Thyroid gland (tissue), 4 donors: ENCODE measurements at regions not wholly inside any gene's neighbourhood (a gene's known extent, or its start where the extent isn't known, plus 50 kb on each side); places are given as distances from the start of the nearest gene placed in this dataset.

Experiments
- DNase-seq, 2 donors: peaks; one replicate each; pipeline ENCODE4 v3.0.0-alpha.2; 2019
- H3K27ac ChIP-seq, 3 donors: fragments of 200-600 bp; sonication (generic); 1 replicate in 2 of 3; 2 replicates in 1 of 3; pipeline ENCODE4 v1.5.1; 2016 to 2019; ENCODE audit warnings: mild to moderate bottlenecking in 1 of 3, moderate library complexity in 1 of 3
- H3K27me3 ChIP-seq: fragments of 200-600 bp; sonication (generic); one replicate; pipeline ENCODE4 v1.5.1; 2019
- H3K36me3 ChIP-seq, 2 donors: fragments of 200-600 bp; sonication (generic); one replicate each; pipeline ENCODE4 v1.5.1; 2016 to 2019
- H3K4me1 ChIP-seq, 2 donors: fragments of 200-600 bp; sonication (generic); one replicate each; pipeline ENCODE4 v1.5.1; 2017 to 2019
- H3K4me3 ChIP-seq, 3 donors: fragments of 200-600 bp; sonication (generic); replicated peaks in 1 of 3; 1 replicate in 2 of 3; 2 replicates in 1 of 3; pipeline ENCODE4 v1.5.1; 2016; ENCODE audit warnings: mild to moderate bottlenecking in 1 of 3
- H3K9me3 ChIP-seq: fragments of 200-600 bp; sonication (generic); one replicate; pipeline ENCODE4 v1.5.1; 2017
- POLR2A ChIP-seq, 2 donors: fragments of 450-650 bp; IDR thresholded peaks; one replicate each; pipeline ENCODE4 v1.6.1; 2017; ENCODE audit warnings: antibody characterized with exemption in 2 of 2, mild to moderate bottlenecking in 2 of 2, moderate library complexity in 1 of 2
- WGBS, 2 donors: methylation state at CpG; one replicate each; pipeline ENCODE4 v1.1.5; 2017; 5-methylcytosine and 5-hydroxymethylcytosine counted together
- intact Hi-C: fragments of 100-400 bp; cut with DNase I; formaldehyde crosslinking; loops from one replicate; pipeline ENCODE4 v1.15.1; 2023
- TF ChIP-seq, protein P1 (sequence below), 6 experiments: fragments of 200-600 bp in 3 of 6; fragments of 450-650 bp in 3 of 6; sonication (generic) in 3 of 6; IDR thresholded peaks; one replicate each; pipeline ENCODE4 v1.5.1; 2016 to 2019; ENCODE audit warnings: antibody characterized with exemption in 6 of 6, mild to moderate bottlenecking in 2 of 6, inconsistent platforms in 1 of 6, moderate library complexity in 1 of 6

DNA sequence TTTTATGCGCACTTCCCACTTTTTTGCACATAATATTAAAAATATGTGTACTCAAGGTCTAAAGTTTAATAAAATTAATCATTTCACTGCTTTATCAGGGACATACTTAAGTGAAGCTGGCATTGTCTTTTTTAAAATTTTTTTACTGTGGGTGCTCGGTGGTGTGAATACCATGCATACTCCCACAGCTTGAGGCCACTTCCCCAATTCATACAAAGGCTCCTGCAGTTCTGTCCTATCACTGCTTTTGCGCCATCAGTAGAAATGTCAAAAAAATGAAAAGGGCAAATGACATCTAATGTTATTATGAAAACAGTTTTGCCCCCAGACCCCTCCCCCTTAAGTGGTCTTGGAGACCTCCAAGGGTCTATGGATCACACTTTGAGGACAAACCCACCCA lies 464.1 kb upstream of the ARID1B start:
- no peaks in the 10 kb centered on the region for H3K27me3 ChIP-seq
- 96 to 97% methylated on average over 3 of the region's 3 CpGs for WGBS, 2 donors
- H3K4me3 ChIP-seq, result no peak overlapping the region
- intact Hi-C loops, result no loop called here
- TF ChIP-seq, protein P1, sequence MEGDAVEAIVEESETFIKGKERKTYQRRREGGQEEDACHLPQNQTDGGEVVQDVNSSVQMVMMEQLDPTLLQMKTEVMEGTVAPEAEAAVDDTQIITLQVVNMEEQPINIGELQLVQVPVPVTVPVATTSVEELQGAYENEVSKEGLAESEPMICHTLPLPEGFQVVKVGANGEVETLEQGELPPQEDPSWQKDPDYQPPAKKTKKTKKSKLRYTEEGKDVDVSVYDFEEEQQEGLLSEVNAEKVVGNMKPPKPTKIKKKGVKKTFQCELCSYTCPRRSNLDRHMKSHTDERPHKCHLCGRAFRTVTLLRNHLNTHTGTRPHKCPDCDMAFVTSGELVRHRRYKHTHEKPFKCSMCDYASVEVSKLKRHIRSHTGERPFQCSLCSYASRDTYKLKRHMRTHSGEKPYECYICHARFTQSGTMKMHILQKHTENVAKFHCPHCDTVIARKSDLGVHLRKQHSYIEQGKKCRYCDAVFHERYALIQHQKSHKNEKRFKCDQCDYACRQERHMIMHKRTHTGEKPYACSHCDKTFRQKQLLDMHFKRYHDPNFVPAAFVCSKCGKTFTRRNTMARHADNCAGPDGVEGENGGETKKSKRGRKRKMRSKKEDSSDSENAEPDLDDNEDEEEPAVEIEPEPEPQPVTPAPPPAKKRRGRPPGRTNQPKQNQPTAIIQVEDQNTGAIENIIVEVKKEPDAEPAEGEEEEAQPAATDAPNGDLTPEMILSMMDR (IDR thresholded peaks at IDR 0.05), result no peak
- no peak for TF ChIP-seq POLR2A (IDR thresholded peaks at IDR 0.05)
- H3K36me3 ChIP-seq, result no peaks in the 10 kb centered on the region
- H3K27ac ChIP-seq, result no peak overlapping the region
- no peak for DNase-seq
- peaks cover 28 to 39% of the 10 kb centered on the region in 2 donors for H3K4me1 ChIP-seq
- H3K9me3 ChIP-seq, result no peaks in the 10 kb centered on the region

DNA sequence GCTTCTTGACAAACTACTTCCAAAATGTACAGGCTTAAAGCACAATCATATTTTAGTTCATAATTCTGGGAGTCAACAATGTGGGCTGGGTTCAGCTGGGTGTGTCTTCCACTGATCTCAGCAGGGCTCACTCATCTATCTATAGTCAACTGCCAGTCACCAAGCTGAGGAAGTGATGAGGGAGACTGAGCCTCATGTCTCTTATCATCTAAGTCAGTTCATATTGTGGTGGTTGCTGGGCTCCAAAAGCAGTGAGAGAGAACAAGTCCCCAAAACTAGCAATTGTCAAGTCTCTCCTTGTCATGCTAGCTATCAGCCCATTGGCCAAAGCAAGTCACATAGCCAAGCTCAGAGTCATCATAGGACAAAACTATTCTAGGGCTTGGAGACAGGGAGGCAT lies 465.9 kb upstream of the ARID1B start:
- TF ChIP-seq, protein P1 (IDR thresholded peaks at IDR 0.05), result no peak
- no peak for TF ChIP-seq POLR2A (IDR thresholded peaks at IDR 0.05)
- Histone ChIP-seq H3K9me3 (no peaks in the 10 kb centered on the region), H3K4me3 (no peak overlapping the region), H3K36me3 (no peaks in the 10 kb centered on the region), H3K27me3 (no peaks in the 10 kb centered on the region), H3K27ac (peak overlapping the region; percentile 39 to 59 (median 56)), H3K4me1 (peaks cover 28 to 35% of the 10 kb centered on the region in 2 donors)
- DNase-seq, result no peak
- intact Hi-C loops, result no loop called here

DNA sequence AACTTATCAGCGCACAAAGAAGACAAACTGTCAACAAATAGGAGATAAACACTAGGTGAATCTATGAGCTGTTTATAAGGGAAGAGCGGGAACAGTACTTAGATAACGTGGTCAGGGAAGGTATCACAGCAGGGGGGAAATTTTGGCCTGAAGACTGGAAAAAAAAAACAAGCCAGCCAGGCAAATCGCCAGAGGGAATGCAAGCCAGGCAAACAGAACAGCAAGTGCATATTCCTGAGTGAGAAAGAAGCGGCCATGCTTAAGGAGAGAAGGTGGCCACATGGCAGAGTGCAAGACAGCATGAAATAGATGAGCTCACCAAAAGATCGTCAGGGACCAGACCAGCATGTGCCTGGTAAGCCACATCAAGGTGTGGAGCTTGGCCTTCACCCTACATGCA lies 466.5 kb upstream of the ARID1B start:
- intact Hi-C loops, result no loop called here
- Histone ChIP-seq H3K27me3 (no peaks in the 10 kb centered on the region), H3K4me3 (no peak overlapping the region), H3K27ac (peak overlapping the region; percentile 39 to 59 (median 56)), H3K9me3 (no peaks in the 10 kb centered on the region), H3K36me3 (no peaks in the 10 kb centered on the region), H3K4me1 (peaks cover 28 to 35% of the 10 kb centered on the region in 2 donors)
- DNase-seq, result peak; percentile 63 to 71
- 34 to 36% methylated on average over 6 of the region's 6 CpGs for WGBS, 2 donors
- TF ChIP-seq, protein P1 (IDR thresholded peaks at IDR 0.05), result peak in 1 of 6 experiments; percentile 18
- TF ChIP-seq POLR2A (IDR thresholded peaks at IDR 0.05), result no peak

DNA sequence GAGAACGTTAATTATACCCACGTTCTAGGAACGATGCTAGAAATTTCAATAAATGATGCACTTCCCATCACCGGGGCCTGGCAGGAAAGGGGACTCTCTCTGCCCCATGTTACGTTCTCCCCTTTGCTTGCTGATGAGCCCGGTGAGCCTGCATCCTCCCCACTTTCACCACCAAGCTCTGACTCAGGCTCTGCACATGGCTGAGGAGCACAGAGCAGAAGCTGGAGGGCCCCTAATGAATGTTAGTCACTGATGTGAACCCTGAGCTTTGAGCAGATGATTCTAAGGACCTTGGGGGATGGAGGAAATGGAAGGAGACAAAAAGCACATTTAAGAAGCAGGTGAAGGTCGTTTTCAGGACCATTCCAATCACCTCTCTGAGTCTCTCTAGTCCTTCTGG lies 468.2 kb upstream of the ARID1B start:
- TF ChIP-seq POLR2A (IDR thresholded peaks at IDR 0.05), result no peak
- TF ChIP-seq, protein P1 (IDR thresholded peaks at IDR 0.05), result no peak
- WGBS, 2 donors, result 90 to 95% methylated on average over 7 of the region's 7 CpGs

DNA sequence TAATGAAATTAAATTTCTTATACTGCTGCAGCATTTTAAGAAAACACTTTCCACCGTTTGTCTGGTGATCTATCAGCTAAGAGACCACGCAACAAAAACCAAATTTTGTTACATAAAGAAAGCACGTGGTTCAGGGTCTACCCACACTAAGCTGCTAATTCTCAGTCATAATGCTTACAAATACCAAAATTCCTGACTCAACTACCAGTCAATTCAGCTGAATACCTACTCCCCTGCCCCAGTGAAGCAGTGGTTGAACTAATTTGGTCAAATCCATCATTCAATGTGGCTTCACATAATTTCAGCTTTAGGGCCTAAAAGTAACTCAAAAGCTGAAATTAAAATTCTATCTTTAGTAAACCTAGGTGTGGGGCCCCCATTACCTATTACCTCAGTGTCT lies 468.6 kb upstream of the ARID1B start:
- intact Hi-C loops, result no loop called here
- 71 to 93% methylated on average over 3 of the region's 3 CpGs for WGBS, 2 donors
- Histone ChIP-seq H3K4me1 (peaks cover 17 to 19% of the 10 kb centered on the region in 2 donors), H3K4me3 (no peak overlapping the region), H3K9me3 (no peaks in the 10 kb centered on the region), H3K27ac (no peak overlapping the region), H3K36me3 (no peaks in the 10 kb centered on the region), H3K27me3 (no peaks in the 10 kb centered on the region)
- no peak for DNase-seq
- TF ChIP-seq, protein P1 (IDR thresholded peaks at IDR 0.05), result no peak
- no peak for TF ChIP-seq POLR2A (IDR thresholded peaks at IDR 0.05)

More for the DNA sequence above, 468.2 kb upstream of the ARID1B start:
- no peak for DNase-seq
- no peaks in the 10 kb centered on the region for H3K27me3 ChIP-seq
- no peak overlapping the region for H3K4me3 ChIP-seq
- intact Hi-C loops, result no loop called here
- H3K9me3 ChIP-seq, result no peaks in the 10 kb centered on the region
- H3K36me3 ChIP-seq, result no peaks in the 10 kb centered on the region
- peaks cover 17 to 22% of the 10 kb centered on the region in 2 donors for H3K4me1 ChIP-seq
- no peak overlapping the region for H3K27ac ChIP-seq
